Middle frontal gyrus (tissue), 1 donor: ENCODE measurements at regions not wholly inside any gene's neighbourhood (a gene's known extent, or its start where the extent isn't known, plus 50 kb on each side); places are given as distances from the start of the nearest gene placed in this dataset.

Experiments
- DNase-seq: peaks from one replicate; pipeline ENCODE4 v3.0.0-alpha.2; 2015; ENCODE audit warnings: low spot score; ENCODE audit errors: extremely low spot score

GRCh38 chr1:58312461-58312860, 234.1 kb downstream of the OMA1 start:
- no peak for DNase-seq

GRCh38 chr1:58310881-58311280, 235.6 kb downstream of the OMA1 start:
- DNase-seq = no peak

DNA sequence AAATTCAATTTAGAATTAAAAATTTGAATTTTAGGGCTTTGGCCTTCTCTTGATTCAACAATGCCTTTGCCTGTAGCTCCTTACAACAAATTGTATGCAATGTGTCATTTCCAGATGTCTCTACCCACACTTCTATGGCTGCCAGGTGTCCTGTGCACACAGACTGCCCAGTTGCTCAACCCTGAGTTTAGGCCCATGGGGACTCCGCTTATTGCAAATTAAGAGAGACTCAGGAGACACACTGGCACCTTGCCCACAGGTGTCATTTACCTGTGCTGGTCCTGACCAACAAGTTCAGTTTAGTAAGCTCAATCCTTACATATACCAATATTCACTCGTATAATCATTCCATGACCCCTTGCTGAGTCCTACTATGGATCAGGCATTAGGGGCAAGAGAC, 236.1 kb downstream of the OMA1 start:
- no peak for DNase-seq

GRCh38 chr1:58308206-58308605, 238.3 kb downstream of the OMA1 start:
- no peak for DNase-seq

DNA sequence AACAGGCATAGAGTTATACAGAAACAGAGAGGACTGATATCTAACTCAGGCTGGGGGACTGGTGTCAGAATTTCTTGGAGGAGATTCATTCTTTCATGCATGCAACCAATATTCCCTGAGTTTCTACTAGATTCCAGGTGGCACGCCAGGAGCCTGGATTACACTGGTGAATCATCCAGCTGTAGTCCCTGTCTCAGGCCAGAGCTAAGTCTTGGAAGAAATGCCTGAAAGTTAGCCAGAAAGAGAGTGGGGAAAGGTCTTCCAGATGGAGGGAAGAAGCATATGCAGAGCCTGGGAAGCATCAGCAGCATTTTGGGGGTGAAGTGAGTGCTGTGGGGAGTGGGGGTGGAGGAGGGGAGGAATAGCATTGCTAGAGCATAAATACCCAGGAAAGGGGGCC, 239.1 kb downstream of the OMA1 start:
- DNase-seq = no peak

- no peak for DNase-seq
Observed at GRCh38 chr1:58305622-58306021, 240.9 kb downstream of the OMA1 start.

- DNase-seq = no peak
Observed at GRCh38 chr1:58304346-58304975, 242.1 kb downstream of the OMA1 start.

DNA sequence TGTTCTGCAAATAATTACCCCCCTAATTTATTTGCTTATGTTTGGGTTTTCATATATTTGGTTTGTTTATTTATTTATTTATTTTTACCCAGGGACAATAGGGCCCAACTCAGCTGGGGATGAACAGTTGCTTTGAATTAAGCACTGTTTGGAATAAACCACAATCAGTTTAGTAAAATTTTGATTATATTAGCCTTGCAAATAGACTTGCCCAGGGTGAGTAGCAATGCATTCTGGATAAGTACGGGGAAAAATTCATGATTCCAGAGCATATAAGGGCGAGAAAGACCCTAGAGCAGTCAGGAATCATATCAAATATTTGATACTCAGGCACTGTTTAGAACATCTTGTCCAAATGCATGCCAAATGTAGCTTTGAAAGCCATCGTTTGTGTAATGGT, 242.7 kb downstream of the OMA1 start:
- no peak for DNase-seq

- no peak for DNase-seq
Observed at GRCh38 chr1:58293388-58293787, 253.1 kb downstream of the OMA1 start.

GRCh38 chr1:58290685-58291372, 255.7 kb downstream of the OMA1 start:
- no peak for DNase-seq

DNA sequence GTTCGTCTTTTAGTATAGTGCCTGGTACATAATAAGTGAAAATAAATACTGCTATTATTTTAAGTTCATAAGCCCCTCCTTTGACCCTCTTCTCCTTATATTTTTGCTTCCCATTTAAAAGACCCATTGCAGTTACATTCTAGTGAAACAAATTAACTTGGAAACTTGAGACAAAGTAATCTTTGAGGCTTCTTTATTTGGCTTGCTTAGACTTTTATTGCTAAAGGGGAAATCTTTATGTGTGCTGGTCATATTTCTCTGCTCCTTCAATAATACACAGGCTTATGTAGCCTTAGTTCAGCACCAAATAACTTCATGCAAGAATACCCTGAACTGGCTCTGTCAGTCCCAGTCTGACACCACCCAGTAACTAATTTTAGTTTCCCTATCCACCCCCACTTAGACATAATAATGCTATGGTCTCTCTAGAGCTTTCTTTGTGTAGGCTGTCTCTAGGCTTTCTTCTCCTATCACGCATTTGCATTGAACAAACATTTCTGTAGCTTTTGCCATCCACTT, 257.8 kb downstream of the OMA1 start:
- DNase-seq = no peak

DNA sequence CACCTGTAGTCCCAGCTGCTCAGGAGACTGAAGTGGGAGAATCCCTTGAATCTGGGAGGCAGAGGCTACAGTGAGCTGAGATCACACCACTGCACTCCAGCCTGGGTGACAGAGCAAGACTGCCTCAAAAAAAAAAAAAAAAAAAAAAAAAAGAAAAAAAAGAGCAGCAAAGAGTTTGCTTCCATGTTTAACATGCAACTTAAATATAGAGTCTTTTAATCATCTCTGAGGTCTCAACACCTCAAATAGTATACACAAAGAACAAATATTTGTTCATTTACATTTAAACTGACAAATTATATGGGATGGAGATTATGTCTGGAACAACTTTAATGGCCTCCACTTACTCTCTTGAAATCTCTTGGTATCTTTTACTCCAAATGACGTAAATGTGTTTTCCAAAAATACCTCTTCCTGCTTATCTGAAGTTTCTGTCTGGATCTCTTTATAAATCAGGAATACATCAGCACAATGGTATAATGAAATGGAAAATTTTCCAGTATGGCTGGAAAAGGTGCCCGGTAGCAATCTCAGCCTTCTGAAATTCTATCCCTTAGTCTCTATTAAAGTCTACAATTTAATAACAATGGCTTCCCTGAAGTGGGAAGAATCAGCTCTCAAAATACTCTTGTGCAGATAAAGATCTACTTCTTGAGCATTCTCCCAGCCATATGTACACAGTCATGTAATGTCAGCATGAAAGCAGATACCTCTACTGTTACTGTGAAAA, 258.5 kb downstream of the OMA1 start:
- DNase-seq = no peak

DNA sequence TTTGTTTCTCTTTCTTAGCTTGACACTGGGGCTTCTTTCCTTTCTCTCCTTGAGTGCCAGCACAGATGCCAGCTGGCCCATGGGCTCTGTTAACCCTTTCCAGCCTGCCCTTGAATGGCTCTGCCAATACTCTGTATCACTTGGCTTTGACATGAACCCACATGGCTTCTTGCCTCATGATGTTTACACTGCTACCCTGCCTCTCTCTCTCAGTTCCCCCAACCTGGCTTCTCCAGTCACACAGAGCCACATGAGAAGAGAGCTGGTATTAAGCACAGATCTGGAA, 262.4 kb downstream of the OMA1 start:
- DNase-seq = no peak

- DNase-seq = no peak
Observed at GRCh38 chr1:58283388-58284224, 262.9 kb downstream of the OMA1 start.

DNA sequence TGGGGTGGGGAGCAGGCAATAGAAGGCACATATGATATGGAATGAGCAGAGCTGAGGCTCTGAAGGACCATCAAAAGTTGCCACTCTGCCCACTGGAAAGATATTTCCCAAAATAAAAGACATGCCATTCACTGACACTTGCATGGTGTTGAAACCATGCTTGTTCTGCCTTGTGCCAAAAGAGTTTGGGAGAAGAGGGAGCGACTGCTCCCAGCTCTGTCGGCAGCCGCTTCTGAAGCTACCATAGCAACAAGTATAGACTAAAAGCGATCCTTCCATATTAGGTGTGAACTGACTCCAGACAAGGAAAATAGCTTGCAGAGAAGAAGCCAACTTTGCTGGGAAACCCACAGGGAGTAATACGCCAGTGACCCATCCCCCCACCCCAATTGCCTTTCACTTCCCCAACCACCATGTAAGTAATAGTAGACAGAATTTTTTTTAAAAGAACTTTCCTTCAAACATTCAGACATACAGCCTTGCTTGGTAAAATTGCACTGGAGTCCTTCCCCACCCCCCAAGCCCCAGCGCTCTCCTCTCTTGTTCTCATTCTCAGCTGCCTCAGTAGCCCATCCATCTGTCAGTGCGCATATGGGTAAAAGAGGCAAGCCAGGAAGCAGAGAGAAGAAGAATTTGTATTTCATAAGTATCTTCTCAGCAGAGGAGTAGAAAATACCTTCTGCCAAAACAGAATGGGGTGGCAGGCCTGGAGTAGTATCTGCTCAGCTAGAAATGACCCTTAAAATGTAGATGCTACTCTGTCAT, 263.7 kb downstream of the OMA1 start:
- DNase-seq = peak; percentile 38

DNA sequence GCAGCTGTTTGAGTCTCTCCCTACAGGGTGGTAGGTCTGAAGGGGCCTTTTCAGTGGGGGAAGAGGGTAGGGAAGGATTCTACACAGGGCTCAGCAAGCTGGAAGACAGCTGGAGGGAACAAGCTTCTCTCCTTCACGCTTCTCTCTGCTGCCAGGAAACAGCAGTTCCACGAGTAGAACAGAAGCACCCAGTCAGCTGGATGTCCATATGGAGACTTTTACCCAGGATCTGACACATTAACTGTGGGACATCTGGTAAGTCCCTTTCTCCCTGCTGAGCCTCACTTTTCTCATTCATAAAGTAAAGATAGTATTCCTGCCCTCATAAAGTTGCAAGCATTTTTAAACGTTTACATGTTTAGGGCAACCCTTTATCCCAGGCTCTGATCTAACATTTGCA, 280.3 kb downstream of the OMA1 start:
- no peak for DNase-seq

- no peak for DNase-seq
Observed at GRCh38 chr1:58264462-58264861, 282.1 kb downstream of the OMA1 start.

DNA sequence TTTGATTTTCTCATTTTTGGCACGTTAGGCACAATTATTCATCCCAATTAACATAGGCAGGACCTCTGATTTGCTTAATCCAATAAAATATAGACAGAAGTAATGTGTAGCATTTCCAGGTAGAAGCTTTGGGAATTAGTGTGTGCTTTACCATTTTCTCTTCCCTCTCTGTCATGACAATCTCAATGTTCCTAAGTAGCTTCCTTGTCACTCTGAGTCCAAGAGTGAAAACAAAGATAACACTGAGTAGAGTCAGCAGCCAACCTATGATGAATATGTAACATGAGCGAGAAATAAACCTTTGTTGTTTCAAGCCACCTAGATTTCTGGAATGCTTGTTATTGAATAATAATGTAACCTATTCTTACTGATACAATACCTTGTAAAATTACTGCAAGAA, 283.8 kb downstream of the OMA1 start:
- DNase-seq = no peak

GRCh38 chr1:58258082-58258481, 288.4 kb downstream of the OMA1 start:
- DNase-seq = no peak

DNA sequence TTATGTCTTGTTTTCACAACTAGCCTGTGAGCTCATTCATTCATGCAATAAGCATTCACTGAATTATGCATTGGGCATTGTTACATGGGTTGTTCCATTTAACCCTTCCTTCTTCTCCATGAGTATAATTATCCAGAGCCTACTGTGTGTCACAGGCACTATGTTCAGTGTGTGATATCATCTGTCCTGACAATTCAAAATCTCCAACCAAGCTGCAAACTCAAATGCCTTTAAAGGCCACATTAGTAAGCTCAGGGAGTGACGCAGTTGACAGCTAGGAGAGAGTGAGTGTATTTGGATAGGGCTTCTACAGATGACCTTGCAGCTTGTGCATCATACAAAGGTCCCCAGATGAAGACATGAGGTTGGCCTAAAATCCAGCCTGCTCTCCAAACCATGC, 289.5 kb downstream of the OMA1 start:
- DNase-seq = no peak

DNA sequence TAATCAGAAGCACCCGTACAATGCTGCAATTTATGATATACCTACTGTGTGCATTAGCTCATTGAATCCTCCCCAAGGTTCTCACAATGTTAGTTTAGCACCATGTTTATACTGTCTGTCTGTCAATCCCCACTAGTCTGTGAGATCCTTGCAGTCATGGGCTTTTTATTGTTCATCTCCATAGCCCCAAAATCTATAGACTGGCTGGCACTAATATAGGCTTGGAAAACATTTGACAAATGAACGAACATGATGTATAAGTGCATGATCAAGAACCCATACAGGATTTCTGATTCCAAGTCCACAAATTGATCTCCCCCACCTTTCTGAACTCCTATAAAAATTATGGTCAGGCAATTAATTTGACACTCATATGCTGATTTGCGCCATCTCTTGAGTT, 290.0 kb downstream of the OMA1 start:
- no peak for DNase-seq
